A549 (cell line): ENCODE measurements at regions not wholly inside any gene's neighbourhood (a gene's known extent, or its start where the extent isn't known, plus 50 kb on each side); places are given as distances from the start of the nearest gene placed in this dataset.

ENCODE experiments used
- ATAC-seq, 2 experiments: fragments of 200-7000 bp in 1 of 2; fragments of >200 bp in 1 of 2; cut with Nextera tagmentation in 1 of 2; cut with Tn5 transposase in 1 of 2; 3 replicates each; pipeline versions ENCODE4 v1.8.0 to v1.9.1; 2018 to 2020; ENCODE audit warnings: mild to moderate bottlenecking in 1 of 2, moderate library complexity in 1 of 2
- CTCF ChIA-PET: fragments of 300-600 bp; sonication (Branson Sonifier 250); formaldehyde crosslinking; extraction: SDS; loops from one replicate; lab custom pipeline; 2021; ENCODE audit warnings: antibody characterized with exemption, inconsistent platforms; lab: Yijun Ruan, JAX
- POLR2A ChIA-PET: fragments of 350-600 bp; formaldehyde crosslinking; extraction: SDS; loops from one replicate; lab custom pipeline; 2021; ENCODE audit warnings: antibody characterized with exemption, inconsistent platforms; lab: Yijun Ruan, JAX
- DNase-seq, 2 experiments: peaks; one replicate each; pipeline versions ENCODE4 v3.0.0 to v3.0.0-alpha.2; 2011 to 2016; ENCODE audit warnings: low read depth in 1 of 2, low spot score in 1 of 2
- FAIRE-seq: peaks from 2 replicates; lab custom pipeline; 2011; peaks lifted over from hg19 to GRCh38; lab: Jason Lieb, UNC
- H3K27ac ChIP-seq, 2 experiments: fragments of >200 bp; sonication (Bioruptor Twin); formaldehyde crosslinking; 3 replicates each; pipeline ENCODE4 v1.5.1; 2016 to 2017
- H3K4me1 ChIP-seq: fragments of >200 bp; sonication (Bioruptor Twin); formaldehyde crosslinking; 3 replicates; pipeline ENCODE4 v1.6.1; 2016
- H3K4me2 ChIP-seq: fragments of >200 bp; sonication (Bioruptor Twin); formaldehyde crosslinking; 3 replicates; pipeline ENCODE4 v1.6.1; 2016
- H3K4me3 ChIP-seq: fragments of >200 bp; sonication (Bioruptor Twin); formaldehyde crosslinking; 3 replicates; pipeline ENCODE4 v1.5.1; 2016
- H3K9me3 ChIP-seq: fragments of >200 bp; sonication (Bioruptor Twin); formaldehyde crosslinking; 3 replicates; pipeline ENCODE4 v1.6.1; 2016
- ATOH8 ChIP-seq: fragments of 250-450 bp; sonication (Bioruptor Pico); IDR thresholded peaks from 2 replicates; pipeline ENCODE4 v1.5.0; 2020; ENCODE audit warnings: low read depth, mild to moderate bottlenecking, moderate library complexity
- BCL3 ChIP-seq: fragments of >200 bp; sonication (Bioruptor Twin); formaldehyde crosslinking; IDR thresholded peaks from 3 replicates; pipeline ENCODE4 v1.6.1; 2016
- CEBPB ChIP-seq, 2 experiments: fragments of >200 bp in 1 of 2; sonication (Bioruptor Twin) in 1 of 2; formaldehyde crosslinking in 1 of 2; IDR thresholded peaks; 2 replicates each; pipeline ENCODE4 v1.6.1; 2012 to 2016
- CTCF ChIP-seq: fragments of >200 bp; sonication (Bioruptor Twin); formaldehyde crosslinking; IDR thresholded peaks from 3 replicates; pipeline ENCODE4 v1.5.1; 2016
- E2F6 ChIP-seq: IDR thresholded peaks from 2 replicates; pipeline ENCODE4 v1.6.1; 2012; ENCODE audit warnings: low read depth, borderline replicate concordance
- FOSL2 ChIP-seq, 2 experiments: fragments of 450-650 bp in 1 of 2; fragments of >200 bp in 1 of 2; sonication (Bioruptor Twin) in 1 of 2; formaldehyde crosslinking; IDR thresholded peaks; 2 replicates each; pipeline versions ENCODE4 v1.5.0 to v1.6.1; 2016 to 2020; ENCODE audit warnings: mild to moderate bottlenecking in 1 of 2, moderate library complexity in 1 of 2
- FOXS1 ChIP-seq: fragments of 250-450 bp; sonication (Bioruptor Pico); IDR thresholded peaks from 2 replicates; pipeline ENCODE4 v1.5.0; 2020; ENCODE audit warnings: mild to moderate bottlenecking, moderate library complexity
- JUNB ChIP-seq: fragments of >200 bp; sonication (Bioruptor Twin); formaldehyde crosslinking; IDR thresholded peaks from 2 replicates; pipeline ENCODE4 v1.6.1; 2016
- KDM1A ChIP-seq: fragments of 200-600 bp; sonication (generic); IDR thresholded peaks from 2 replicates; pipeline ENCODE4 v1.6.1; 2016; ENCODE audit warnings: low read depth, mild to moderate bottlenecking
- MAFK ChIP-seq: fragments of 450-650 bp; IDR thresholded peaks from 2 replicates; pipeline ENCODE4 v1.6.1; 2014; ENCODE audit not compliant: partially characterized antibody
- MYC ChIP-seq: IDR thresholded peaks from 2 replicates; pipeline ENCODE4 v1.6.1; 2012; ENCODE audit warnings: mild to moderate bottlenecking, inconsistent platforms, low read length, improper control_type of control experiment, borderline replicate concordance
- NFE2L2 ChIP-seq: fragments of 150-350 bp; conservative IDR thresholded peaks from 2 replicates; pipeline ENCODE4 v1.6.1; 2014; ENCODE audit warnings: low read length
- PHF8 ChIP-seq: fragments of 200-600 bp; sonication (generic); IDR thresholded peaks from 2 replicates; pipeline ENCODE4 v1.6.1; 2016; ENCODE audit warnings: low read depth, mild to moderate bottlenecking, antibody characterized with exemption, moderate library complexity, borderline replicate concordance
- RARB ChIP-seq: fragments of 250-450 bp; sonication (Bioruptor Pico); IDR thresholded peaks from 2 replicates; pipeline ENCODE4 v1.8.0; 2021; ENCODE audit warnings: mild to moderate bottlenecking, moderate library complexity
- RCOR1 ChIP-seq: fragments of 150-350 bp; IDR thresholded peaks from 2 replicates; pipeline ENCODE4 v1.6.1; 2014; ENCODE audit warnings: antibody characterized with exemption, low read length, low read depth
- REST ChIP-seq: fragments of 200-600 bp; sonication (generic); IDR thresholded peaks from 2 replicates; pipeline ENCODE4 v1.6.1; 2016; ENCODE audit warnings: antibody characterized with exemption, mild to moderate bottlenecking, moderate library complexity
- RFX5 ChIP-seq: fragments of 450-650 bp; IDR thresholded peaks from 2 replicates; pipeline ENCODE4 v1.7.1; 2014; ENCODE audit warnings: antibody characterized with exemption, mild to moderate bottlenecking, moderate library complexity
- ZC3H11A ChIP-seq: fragments of 450-650 bp; IDR thresholded peaks from 2 replicates; pipeline ENCODE4 v1.6.1; 2014; ENCODE audit warnings: antibody characterized with exemption, mild to moderate bottlenecking
- WGBS: methylation state at CpG from one replicate; pipeline ENCODE4 v1.1.6; 2017; ENCODE audit errors: missing lambda C conversion rate; 5-methylcytosine and 5-hydroxymethylcytosine counted together

GRCh38 chr5:110855961-110856360, 117.2 kb downstream of the SLC25A46 start:
- Histone ChIP-seq H3K27ac (no peak overlapping the region), H3K4me2 (no peak overlapping the region), H3K9me3 (no peaks in the 10 kb centered on the region), H3K4me3 (no peak overlapping the region), H3K4me1 (no peaks in the 10 kb centered on the region)
- POLR2A ChIA-PET = no interaction called here
- no peak for TF ChIP-seq BCL3
- TF ChIP-seq E2F6 = no peak
- TF ChIP-seq JUNB = no peak
- TF ChIP-seq MAFK = no peak
- no peak for TF ChIP-seq ATOH8 (CRISPR knock-in tag)
- TF ChIP-seq NFE2L2 = no peak
- TF ChIP-seq FOSL2 (IDR thresholded peaks at IDR 0.05) = no peak
- TF ChIP-seq FOSL2 (CRISPR knock-in tag; IDR thresholded peaks at IDR 0.05) = no peak
- no peak for TF ChIP-seq FOXS1
- no peak for TF ChIP-seq CEBPB (IDR thresholded peaks at IDR 0.05)
- no peak for TF ChIP-seq RARB (CRISPR knock-in tag)
- TF ChIP-seq RFX5 = no peak
- TF ChIP-seq PHF8 = no peak
- TF ChIP-seq REST = no peak
- no peak for TF ChIP-seq ZC3H11A
- no peak for TF ChIP-seq RCOR1
- TF ChIP-seq MYC = no peak
- DNase-seq (no peak), ATAC-seq (no peak), FAIRE-seq (no peak)
- 8% methylated on average over 1 of the region's 1 CpG for WGBS
- CTCF ChIA-PET = no interaction called here

- 13% methylated on average over 4 of the region's 4 CpGs for WGBS
- H3K27ac ChIP-seq = no peak overlapping the region
- FAIRE-seq (no peak), ATAC-seq (peak; percentile 56 to 84; a peak in 5 of 6 replicates), DNase-seq (peak; percentile 7 to 34)
- ChIA-PET POLR2A (no interaction called here), CTCF (interaction anchor here (1.6 kb wide), 1 partner anchor 68 kb away, joined by 3 read pairs; no protein-coding TSS in a partner anchor)
- no peaks in the 10 kb centered on the region for H3K9me3 ChIP-seq
- H3K4me1 ChIP-seq = no peaks in the 10 kb centered on the region
- H3K4me2 ChIP-seq = no peak overlapping the region
- no peak for TF ChIP-seq CEBPB (IDR thresholded peaks at IDR 0.05)
- TF ChIP-seq MYC = no peak
- peak; percentile 73; the same call in 1 of the 2 replicates for TF ChIP-seq REST
- peak; percentile 19; the same call in 1 of the 3 replicates for TF ChIP-seq CTCF
- TF ChIP-seq KDM1A = no peak
- no peak overlapping the region for H3K4me3 ChIP-seq
Measured at GRCh38 chr5:110865400-110866094, 126.7 kb downstream of the SLC25A46 start.
